Esophagus squamous epithelium (tissue), 4 donors: ENCODE measurements at regions not wholly inside any gene's neighbourhood (a gene's known extent, or its start where the extent isn't known, plus 50 kb on each side); places are given as distances from the start of the nearest gene placed in this dataset.

ENCODE experiments used
- POLR2A ChIP-seq, 4 donors: fragments of 450-650 bp; IDR thresholded peaks; one replicate each; pipeline ENCODE4 v1.6.1; 2017; ENCODE audit warnings: antibody characterized with exemption in 4 of 4, mild to moderate bottlenecking in 4 of 4, moderate library complexity in 3 of 4
- TF ChIP-seq, protein P1 (sequence below), 6 experiments: fragments of 450-650 bp in 4 of 6; fragments of 200-600 bp in 2 of 6; sonication (generic) in 2 of 6; IDR thresholded peaks; one replicate each; pipeline ENCODE4 v1.5.1; 2016 to 2019; ENCODE audit warnings: antibody characterized with exemption in 6 of 6, mild to moderate bottlenecking in 4 of 6, moderate library complexity in 4 of 6

- TF ChIP-seq, protein P1, sequence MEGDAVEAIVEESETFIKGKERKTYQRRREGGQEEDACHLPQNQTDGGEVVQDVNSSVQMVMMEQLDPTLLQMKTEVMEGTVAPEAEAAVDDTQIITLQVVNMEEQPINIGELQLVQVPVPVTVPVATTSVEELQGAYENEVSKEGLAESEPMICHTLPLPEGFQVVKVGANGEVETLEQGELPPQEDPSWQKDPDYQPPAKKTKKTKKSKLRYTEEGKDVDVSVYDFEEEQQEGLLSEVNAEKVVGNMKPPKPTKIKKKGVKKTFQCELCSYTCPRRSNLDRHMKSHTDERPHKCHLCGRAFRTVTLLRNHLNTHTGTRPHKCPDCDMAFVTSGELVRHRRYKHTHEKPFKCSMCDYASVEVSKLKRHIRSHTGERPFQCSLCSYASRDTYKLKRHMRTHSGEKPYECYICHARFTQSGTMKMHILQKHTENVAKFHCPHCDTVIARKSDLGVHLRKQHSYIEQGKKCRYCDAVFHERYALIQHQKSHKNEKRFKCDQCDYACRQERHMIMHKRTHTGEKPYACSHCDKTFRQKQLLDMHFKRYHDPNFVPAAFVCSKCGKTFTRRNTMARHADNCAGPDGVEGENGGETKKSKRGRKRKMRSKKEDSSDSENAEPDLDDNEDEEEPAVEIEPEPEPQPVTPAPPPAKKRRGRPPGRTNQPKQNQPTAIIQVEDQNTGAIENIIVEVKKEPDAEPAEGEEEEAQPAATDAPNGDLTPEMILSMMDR (IDR thresholded peaks at IDR 0.05) = no peak
- no peak for TF ChIP-seq POLR2A (IDR thresholded peaks at IDR 0.05)
Observed at GRCh38 chr2:5535301-5535700, 156.9 kb upstream of the SOX11 start.
